GM04504 (cell line): ENCODE measurements at regions not wholly inside any gene's neighbourhood (a gene's known extent, or its start where the extent isn't known, plus 50 kb on each side); places are given as distances from the start of the nearest gene placed in this dataset.

Experiments used
- DNase-seq: peaks from one replicate; pipeline ENCODE4 v3.0.0-alpha.2; 2012; ENCODE audit warnings: low read depth

DNA sequence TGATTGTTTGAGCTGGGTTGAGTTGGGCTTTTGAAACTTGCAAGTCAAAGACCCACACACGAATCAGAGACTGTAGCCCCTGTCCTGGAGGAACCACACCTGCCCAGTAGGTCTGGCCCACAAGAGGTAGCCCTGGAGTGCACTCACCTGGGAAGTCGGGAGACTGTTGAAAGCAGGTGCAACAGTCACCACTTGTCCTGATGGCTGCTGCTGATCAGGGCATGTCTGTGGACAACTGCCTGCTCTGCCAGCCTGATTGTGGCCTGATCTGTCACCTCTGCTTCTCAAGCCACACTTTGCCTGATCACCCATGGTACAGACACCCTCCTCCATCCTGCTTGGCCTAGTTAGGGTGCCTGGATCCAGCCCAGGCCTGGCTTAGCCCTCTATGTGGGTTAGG is 105.0 kb upstream of the HAAO start:
- no peak for DNase-seq

DNA sequence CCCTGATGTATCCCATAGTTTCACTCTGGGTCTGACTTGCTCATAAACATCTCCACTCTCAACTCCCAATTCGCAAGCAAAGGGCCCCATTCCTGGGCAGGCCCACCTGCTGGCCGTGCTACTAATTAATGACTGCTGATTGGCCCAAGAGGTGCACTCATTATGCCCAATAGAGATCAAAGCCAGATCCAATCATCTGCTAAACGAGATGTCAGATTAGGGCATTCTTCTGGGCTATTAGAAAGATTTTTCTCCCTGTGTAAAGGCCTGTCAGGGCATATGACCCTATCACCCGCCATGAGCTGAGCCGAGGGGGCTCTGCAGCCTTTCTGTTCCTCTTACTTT is 103.4 kb upstream of the HAAO start:
- DNase-seq = no peak

DNA sequence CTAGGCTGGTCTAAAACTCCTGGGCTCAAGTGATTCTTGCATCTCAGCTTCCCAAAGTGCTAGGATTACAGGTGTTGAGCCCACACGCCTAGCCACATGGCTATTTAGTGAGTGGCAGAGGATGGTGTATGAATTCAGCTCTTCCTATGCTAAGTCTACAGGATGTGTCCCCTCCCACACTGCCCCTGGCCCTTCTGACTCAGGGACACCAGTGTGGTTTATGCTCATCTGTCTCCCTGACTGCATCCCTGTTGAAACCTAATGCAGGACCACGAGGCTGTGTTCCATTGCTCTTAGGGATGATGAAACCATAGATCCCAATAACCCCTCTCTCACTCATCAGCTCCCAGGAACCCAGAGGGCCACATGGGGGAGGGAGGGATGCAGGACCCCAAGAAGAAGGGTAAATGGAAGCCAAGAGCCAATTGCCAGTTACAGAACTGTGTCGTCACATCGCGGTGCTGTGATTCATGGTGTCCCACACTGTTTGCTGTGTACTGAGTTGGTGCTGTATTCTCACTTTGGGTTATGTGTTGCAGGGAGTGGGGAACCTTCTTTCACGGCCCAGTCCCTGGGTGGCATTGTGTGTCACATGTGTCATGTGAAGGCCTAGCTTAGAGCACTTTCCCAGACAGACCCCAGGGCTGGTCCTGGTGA is 102.9 kb upstream of the HAAO start:
- DNase-seq = no peak

DNA sequence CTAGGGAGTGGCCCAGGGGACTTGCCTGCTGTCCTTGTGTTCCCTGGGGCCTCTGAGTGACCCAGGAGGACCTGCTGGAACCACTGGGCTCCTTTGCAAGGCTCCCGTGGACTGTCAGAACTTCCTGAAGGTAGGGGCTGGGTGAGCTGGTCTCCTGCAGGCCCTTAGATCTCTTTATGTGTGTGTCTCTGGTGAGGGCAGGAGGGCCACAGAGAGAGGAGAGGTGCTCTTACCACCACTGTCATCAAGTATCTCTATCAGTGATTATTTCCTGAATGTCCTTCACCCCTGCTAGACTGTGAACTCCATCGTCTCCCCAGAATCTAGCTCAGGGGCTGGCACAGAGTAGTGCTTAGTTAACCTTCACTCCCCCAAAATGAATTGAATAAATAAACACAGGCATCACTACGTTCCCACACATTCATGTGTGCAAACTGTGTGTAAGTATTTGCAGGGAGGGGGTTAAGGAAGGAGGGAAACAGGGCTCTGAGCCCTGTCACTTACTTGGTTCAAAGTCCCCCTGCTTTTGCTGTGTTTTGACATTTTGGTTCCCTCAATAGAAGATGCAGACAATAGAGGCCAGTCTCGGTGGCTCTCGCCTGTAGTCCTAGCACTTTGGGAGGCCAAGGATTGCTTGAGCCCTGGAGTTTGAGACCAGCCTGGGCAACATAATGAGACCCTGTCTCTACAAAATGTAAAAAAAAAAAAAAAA is 100.8 kb upstream of the HAAO start:
- no peak for DNase-seq

DNA sequence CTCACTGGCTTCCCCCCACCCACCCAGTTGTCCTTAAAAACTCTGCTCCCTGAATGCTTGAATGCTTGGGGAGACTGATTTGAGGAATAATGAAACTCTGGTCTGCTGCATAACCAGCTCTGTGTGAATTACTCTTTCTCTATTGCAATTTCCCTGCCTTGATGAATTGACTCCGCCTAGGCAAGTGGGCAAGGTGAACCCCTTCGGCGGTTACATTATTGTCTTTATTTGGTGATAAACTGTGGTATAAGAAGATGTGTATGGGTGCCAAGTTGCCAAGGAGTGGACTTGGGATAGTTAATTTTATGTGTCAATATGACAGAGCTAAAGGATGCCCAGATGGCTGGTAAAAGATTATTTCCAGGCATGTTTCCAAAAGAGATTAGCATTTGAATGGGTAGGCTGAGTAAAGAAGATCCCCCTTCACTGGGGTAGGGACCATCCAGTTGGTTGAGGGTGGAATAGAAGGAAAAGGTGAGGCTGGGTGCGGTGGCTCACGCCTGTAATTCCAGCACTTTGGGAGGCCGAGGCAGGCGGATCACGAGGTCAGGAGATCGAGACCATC is 98.5 kb upstream of the HAAO start:
- DNase-seq = no peak

GRCh38 chr2:42888321-42889245 is 96.2 kb upstream of the HAAO start:
- DNase-seq = no peak

- DNase-seq = no peak
Observed at GRCh38 chr2:42886921-42887320, 94.5 kb upstream of the HAAO start.

GRCh38 chr2:42882756-42883155 is 90.4 kb upstream of the HAAO start:
- DNase-seq = no peak

DNA sequence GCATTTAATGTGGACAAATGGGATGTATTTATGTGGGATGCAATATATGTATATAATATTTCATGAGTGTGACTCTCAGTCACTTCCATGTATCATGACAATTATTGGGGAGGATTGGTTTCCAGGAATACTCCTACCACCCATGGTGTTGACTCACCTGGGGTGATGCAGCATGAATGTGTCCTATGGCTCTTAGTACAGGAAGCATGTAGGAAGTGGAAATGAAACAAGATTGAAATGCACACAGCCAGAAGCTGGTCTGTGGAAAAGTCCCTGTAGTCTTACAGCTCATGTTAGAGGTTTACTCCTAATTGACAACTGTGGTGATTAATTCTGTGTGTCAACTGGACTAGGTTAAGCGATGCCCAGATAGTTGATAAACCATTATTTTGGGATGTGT is 89.3 kb upstream of the HAAO start:
- DNase-seq = no peak

DNA sequence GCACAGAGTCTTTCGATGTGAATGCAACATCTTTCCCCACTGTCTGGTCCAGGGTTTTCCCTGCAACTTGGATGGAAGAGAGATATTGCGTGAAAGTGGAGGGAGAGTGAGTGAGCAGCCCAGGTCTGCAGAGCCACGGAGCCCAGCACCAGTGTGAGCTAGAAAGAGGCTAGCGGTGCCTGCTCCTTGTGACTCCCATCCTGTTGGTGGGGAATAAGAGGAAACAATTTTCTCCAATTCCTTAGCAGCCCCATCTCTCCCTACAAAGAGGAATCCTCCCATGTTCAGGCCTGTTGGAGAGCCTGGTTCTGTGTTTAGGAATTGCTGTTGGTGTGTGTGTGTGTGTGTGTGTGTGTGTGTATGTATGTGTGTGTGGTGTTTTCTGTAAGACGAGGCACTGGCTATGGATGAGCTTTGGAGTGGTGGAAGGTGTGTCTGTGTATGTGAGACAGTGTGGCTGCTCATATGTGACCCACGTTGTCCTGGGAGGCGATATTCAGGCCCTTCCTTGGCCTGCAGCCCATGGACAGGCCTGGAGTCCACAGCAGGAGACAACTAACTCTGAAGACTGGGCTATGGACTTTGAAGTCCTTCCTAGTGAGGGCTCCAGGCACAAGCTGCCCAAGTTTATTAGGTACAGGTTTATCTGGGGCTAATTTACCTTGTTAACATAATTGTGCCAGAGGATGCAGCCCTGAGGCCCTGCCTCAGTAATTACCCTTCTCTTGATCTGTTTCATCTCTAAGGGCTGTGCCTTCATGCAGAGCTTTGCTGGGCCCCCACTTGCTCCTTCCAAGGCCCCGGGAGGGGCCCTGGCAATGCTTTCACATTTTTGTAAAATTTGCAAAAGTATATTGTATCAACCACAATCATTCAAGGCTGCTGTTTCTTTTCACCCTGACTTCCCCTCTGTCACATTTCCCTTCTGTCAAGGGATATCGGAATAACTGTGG is 88.6 kb upstream of the HAAO start:
- no peak for DNase-seq

- no peak for DNase-seq
Observed at GRCh38 chr2:42879913-42880737, 87.7 kb upstream of the HAAO start.

- DNase-seq = no peak
Observed at GRCh38 chr2:42879121-42879705, 86.8 kb upstream of the HAAO start.

- no peak for DNase-seq
Observed at GRCh38 chr2:42878581-42878980, 86.2 kb upstream of the HAAO start.

DNA sequence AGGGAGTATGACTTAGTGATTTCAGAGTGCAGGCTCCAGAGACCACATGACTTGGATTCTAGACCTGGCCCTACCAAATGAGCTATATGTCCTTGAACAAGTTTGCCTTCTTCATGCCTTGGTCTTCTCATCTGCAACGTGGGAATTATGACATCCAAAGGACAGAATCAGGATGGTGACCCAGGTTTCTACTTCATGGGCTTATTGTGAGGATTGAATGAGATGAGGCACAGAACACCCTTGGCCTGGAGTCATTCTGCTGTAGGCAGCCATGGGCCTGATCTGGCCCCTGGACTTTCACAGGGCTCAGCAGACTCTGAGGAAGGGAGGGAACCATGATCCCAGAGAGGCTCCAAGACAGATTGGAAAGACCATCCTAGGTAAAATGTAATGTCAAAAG is 85.6 kb upstream of the HAAO start:
- no peak for DNase-seq

DNA sequence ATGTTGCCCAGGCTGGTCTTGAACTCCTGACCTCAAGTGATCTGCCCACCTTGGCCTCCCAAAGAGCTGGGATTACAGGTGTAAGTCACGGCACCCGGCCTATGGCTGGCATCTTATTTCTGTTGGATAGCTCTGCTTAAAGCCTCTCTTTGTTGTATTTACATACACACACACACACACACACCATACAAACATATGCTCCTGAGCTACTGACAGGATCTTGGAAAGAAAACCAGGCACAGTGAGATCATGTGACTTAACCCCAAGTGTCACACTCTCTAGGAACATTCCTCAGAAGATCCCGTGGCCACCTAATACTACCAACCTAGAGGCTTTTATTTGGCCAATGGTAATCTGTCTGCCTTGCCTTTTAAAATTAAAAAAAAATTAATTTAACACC is 85.1 kb upstream of the HAAO start:
- DNase-seq = no peak

DNA sequence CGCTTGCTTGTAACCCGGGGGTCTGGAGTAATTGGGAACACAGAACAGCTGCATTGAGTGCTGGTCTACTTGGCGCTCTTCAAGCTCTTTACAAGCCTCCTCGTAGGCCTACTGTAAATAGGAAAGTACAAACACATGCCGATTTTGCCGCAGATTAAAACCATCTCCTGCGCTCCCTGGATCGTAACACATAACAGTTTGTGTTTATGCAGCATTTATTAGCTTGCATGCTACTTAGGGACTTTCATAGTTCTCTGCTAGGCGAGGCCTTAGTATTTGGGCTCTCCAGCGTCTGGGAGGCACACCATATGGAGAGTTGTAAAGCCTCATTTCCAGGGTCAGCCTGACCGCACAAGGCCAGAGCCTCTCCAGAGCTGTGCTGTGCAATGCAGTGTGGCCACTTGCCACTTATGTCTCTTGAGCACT is 84.0 kb upstream of the HAAO start:
- no peak for DNase-seq

- DNase-seq = no peak
Observed at GRCh38 chr2:42875880-42876279, 83.5 kb upstream of the HAAO start.

- DNase-seq = no peak
Observed at GRCh38 chr2:42874949-42875801, 82.8 kb upstream of the HAAO start.

GRCh38 chr2:42872721-42873120 is 80.3 kb upstream of the HAAO start:
- DNase-seq = peak; percentile 44
